HepG2 (cell line): ENCODE measurements at regions not wholly inside any gene's neighbourhood (a gene's known extent, or its start where the extent isn't known, plus 50 kb on each side); places are given as distances from the start of the nearest gene placed in this dataset.

Source experiments
- CENPBD1 ChIP-seq: sonication (generic); formaldehyde crosslinking; IDR thresholded peaks from 2 replicates; pipeline ENCODE4 v1.8.0; 2022; ENCODE audit warnings: missing genetic modification reagents, low read depth, mild to moderate bottlenecking, borderline replicate concordance
- EP300 ChIP-seq, 3 experiments: sonication (generic) in 1 of 3; formaldehyde crosslinking in 1 of 3; IDR thresholded peaks; 2 replicates each; pipeline versions ENCODE4 v1.5.1 to v1.6.1; 2011 to 2020; ENCODE audit warnings: low read depth in 2 of 3, low read length in 2 of 3, borderline replicate concordance in 1 of 3, improper control_type of control experiment in 1 of 3, mild to moderate bottlenecking in 1 of 3, missing genetic modification reagents in 1 of 3, moderate library complexity in 1 of 3
- ESRRA ChIP-seq: sonication (generic); formaldehyde crosslinking; IDR thresholded peaks from 2 replicates; pipeline ENCODE4 v1.5.1; 2020; ENCODE audit warnings: mild to moderate bottlenecking, low read depth, missing genetic modification reagents
- FOSL2 ChIP-seq: sonication (generic); formaldehyde crosslinking; IDR thresholded peaks from 2 replicates; pipeline ENCODE4 v1.4.0; 2020; ENCODE audit warnings: missing genetic modification reagents
- FOXP1 ChIP-seq, 2 experiments: fragments of 450-650 bp in 1 of 2; IDR thresholded peaks; 2 replicates each; pipeline ENCODE4 v1.6.1; 2017 to 2018; ENCODE audit warnings: antibody characterized with exemption in 1 of 2
- GABPA ChIP-seq, 2 experiments: IDR thresholded peaks; 2 replicates each; pipeline ENCODE4 v1.6.1; 2011 to 2016; ENCODE audit warnings: low read depth in 2 of 2, low read length in 1 of 2, missing biosample characterization in 1 of 2, missing genetic modification characterization in 1 of 2
- GATAD2A ChIP-seq: IDR thresholded peaks from 2 replicates; pipeline ENCODE4 v1.6.1; 2016
- MED1 ChIP-seq: sonication (generic); formaldehyde crosslinking; IDR thresholded peaks from 2 replicates; pipeline ENCODE4 v1.4.0; 2020; ENCODE audit warnings: missing genetic modification reagents
- MXD3 ChIP-seq: IDR thresholded peaks from 2 replicates; pipeline ENCODE4 v1.6.1; 2016; ENCODE audit warnings: mild to moderate bottlenecking, missing biosample characterization, missing genetic modification reagents
- NR2F1 ChIP-seq, 2 experiments: fragments of 450-650 bp in 1 of 2; formaldehyde crosslinking in 1 of 2; IDR thresholded peaks; 2 replicates each; pipeline versions ENCODE4 v1.5.0 to v1.6.1; 2016 to 2020; ENCODE audit warnings: mild to moderate bottlenecking in 1 of 2, missing compliant biosample characterization in 1 of 2, missing genetic modification reagents in 1 of 2, moderate library complexity in 1 of 2
- RARA ChIP-seq: IDR thresholded peaks from 2 replicates; pipeline ENCODE4 v1.6.1; 2016; ENCODE audit warnings: missing genetic modification reagents, missing compliant biosample characterization
- ZBTB40 ChIP-seq, 2 experiments: fragments of 450-650 bp in 1 of 2; sonication (generic) in 1 of 2; formaldehyde crosslinking in 1 of 2; IDR thresholded peaks; 2 replicates each; pipeline versions ENCODE4 v1.6.1 to v1.8.0; 2016 to 2022; ENCODE audit warnings: antibody characterized with exemption in 1 of 2, mild to moderate bottlenecking in 1 of 2, missing genetic modification reagents in 1 of 2
- ZFP62 ChIP-seq: sonication (generic); formaldehyde crosslinking; IDR thresholded peaks from 2 replicates; pipeline ENCODE4 v1.4.0; 2020; ENCODE audit warnings: missing genetic modification reagents
- ZSCAN31 ChIP-seq: sonication (generic); formaldehyde crosslinking; IDR thresholded peaks from 2 replicates; pipeline ENCODE4 v1.5.0; 2020; ENCODE audit warnings: low read depth, mild to moderate bottlenecking, missing genetic modification reagents
- TF ChIP-seq, protein P1 (sequence below): sonication (generic); formaldehyde crosslinking; conservative IDR thresholded peaks from 2 replicates; pipeline ENCODE4 v1.4.0; 2020; ENCODE audit warnings: missing genetic modification reagents

DNA sequence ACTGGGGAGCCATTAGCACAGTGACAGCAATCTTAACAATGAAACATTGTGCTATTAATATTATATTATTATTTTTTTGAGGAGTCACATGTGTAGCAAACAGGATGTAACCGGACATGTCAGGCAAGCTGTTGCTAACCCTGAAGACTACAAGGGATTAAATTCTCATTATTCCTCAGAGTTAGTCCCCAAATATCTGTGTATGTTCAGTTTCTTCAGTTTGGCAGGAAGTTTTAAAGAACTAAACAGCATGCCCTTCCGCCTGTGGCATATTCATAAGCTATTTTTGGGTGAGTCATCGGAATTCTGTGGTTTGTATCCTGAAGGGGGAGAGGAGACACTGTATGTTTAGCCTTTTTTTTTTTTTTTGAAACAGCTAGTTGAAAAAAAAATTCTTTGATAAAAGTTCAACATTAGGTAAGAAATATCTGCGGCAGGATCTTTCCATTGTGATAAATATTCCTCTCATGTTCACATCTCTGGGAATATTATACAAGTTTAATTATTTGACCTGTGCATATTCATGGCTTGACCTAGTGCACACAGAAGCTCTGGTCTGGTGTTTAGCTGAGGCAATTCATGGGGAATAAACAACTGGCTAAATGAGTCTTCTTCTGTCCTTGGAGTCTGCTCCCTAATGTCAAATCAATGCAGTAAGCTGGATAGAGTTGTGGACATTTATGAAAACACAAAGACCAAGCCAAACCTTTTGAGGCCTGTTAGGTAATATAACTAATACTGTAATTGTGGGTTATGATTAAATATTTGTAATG is 202.7 kb upstream of the CDKN2B start (continued):
- TF ChIP-seq ZBTB40 (IDR thresholded peaks at IDR 0.05): no peak
- no peak for TF ChIP-seq ZBTB40 (CRISPR knock-in tag; IDR thresholded peaks at IDR 0.05)
- TF ChIP-seq EP300 (IDR thresholded peaks at IDR 0.05; ENCODE audit: low read depth in 2 of 2, low read length in 2 of 2): peak in 1 of 2 experiments; percentile 18; a peak in 1 of 4 replicates
- TF ChIP-seq EP300 (CRISPR knock-in tag; IDR thresholded peaks at IDR 0.05; ENCODE audit: borderline replicate concordance): no peak
- TF ChIP-seq FOSL2 (CRISPR knock-in tag): peak; percentile 62
- TF ChIP-seq MED1 (CRISPR knock-in tag): 0 out of 2 replicates have a peak, but pooled peaks have one; percentile 28
- TF ChIP-seq ESRRA: no peak
- TF ChIP-seq RARA (CRISPR knock-in tag): peak; percentile 5; the same call in 1 of the 2 replicates
- TF ChIP-seq GABPA (IDR thresholded peaks at IDR 0.05; ENCODE audit: low read depth, low read length): no peak
- TF ChIP-seq GABPA (CRISPR knock-in tag; IDR thresholded peaks at IDR 0.05; ENCODE audit: low read depth): peak; percentile 36; the same call in 1 of the 2 replicates
- TF ChIP-seq GATAD2A (CRISPR knock-in tag): no peak
- TF ChIP-seq CENPBD1 (CRISPR knock-in tag): no peak
- TF ChIP-seq, protein P1, sequence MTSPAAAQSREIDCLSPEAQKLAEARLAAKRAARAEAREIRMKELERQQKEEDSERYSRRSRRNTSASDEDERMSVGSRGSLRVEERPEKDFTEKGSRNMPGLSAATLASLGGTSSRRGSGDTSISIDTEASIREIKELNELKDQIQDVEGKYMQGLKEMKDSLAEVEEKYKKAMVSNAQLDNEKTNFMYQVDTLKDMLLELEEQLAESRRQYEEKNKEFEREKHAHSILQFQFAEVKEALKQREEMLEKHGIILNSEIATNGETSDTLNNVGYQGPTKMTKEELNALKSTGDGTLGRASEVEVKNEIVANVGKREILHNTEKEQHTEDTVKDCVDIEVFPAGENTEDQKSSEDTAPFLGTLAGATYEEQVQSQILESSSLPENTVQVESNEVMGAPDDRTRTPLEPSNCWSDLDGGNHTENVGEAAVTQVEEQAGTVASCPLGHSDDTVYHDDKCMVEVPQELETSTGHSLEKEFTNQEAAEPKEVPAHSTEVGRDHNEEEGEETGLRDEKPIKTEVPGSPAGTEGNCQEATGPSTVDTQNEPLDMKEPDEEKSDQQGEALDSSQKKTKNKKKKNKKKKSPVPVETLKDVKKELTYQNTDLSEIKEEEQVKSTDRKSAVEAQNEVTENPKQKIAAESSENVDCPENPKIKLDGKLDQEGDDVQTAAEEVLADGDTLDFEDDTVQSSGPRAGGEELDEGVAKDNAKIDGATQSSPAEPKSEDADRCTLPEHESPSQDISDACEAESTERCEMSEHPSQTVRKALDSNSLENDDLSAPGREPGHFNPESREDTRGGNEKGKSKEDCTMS (CRISPR knock-in tag): no peak
- no peak for TF ChIP-seq FOXP1 (IDR thresholded peaks at IDR 0.05)
- TF ChIP-seq FOXP1 (CRISPR knock-in tag; IDR thresholded peaks at IDR 0.05): peak; percentile 65
- TF ChIP-seq MXD3 (CRISPR knock-in tag): no peak
- TF ChIP-seq NR2F1 (CRISPR knock-in tag; IDR thresholded peaks at IDR 0.05): peak in 1 of 2 experiments; percentile 63; a peak in 1 of 4 replicates
- no peak for TF ChIP-seq ZFP62 (CRISPR knock-in tag)
- TF ChIP-seq ZSCAN31 (CRISPR knock-in tag): no peak
